BE2C (cell line): ENCODE measurements at regions not wholly inside any gene's neighbourhood (a gene's known extent, or its start where the extent isn't known, plus 50 kb on each side); places are given as distances from the start of the nearest gene placed in this dataset.

ENCODE experiments used
- DNase-seq: peaks from one replicate; pipeline ENCODE4 v3.0.0-alpha.2; 2020
- H3K27me3 ChIP-seq: fragments of 250-450 bp; sonication (Bioruptor Pico); 2 replicates; pipeline ENCODE4 v1.5.1; 2020; ENCODE audit warnings: mild to moderate bottlenecking
- H3K36me3 ChIP-seq: fragments of 250-450 bp; sonication (Bioruptor Pico); 2 replicates; pipeline ENCODE4 v1.5.1; 2020; ENCODE audit warnings: mild to moderate bottlenecking
- H3K4me1 ChIP-seq: fragments of 250-450 bp; sonication (Bioruptor Pico); 2 replicates; pipeline ENCODE4 v1.5.1; 2020
- H3K4me3 ChIP-seq: 2 replicates; pipeline ENCODE4 v1.5.1; 2011; ENCODE audit warnings: low read depth, low read length
- H3K9me3 ChIP-seq: fragments of 250-450 bp; sonication (Bioruptor Pico); 2 replicates; pipeline ENCODE4 v1.5.1; 2020
- TF ChIP-seq, protein P1 (sequence below): IDR thresholded peaks from 2 replicates; pipeline ENCODE4 v1.5.1; 2012; ENCODE audit warnings: mild to moderate bottlenecking, low read depth, low read length

DNA sequence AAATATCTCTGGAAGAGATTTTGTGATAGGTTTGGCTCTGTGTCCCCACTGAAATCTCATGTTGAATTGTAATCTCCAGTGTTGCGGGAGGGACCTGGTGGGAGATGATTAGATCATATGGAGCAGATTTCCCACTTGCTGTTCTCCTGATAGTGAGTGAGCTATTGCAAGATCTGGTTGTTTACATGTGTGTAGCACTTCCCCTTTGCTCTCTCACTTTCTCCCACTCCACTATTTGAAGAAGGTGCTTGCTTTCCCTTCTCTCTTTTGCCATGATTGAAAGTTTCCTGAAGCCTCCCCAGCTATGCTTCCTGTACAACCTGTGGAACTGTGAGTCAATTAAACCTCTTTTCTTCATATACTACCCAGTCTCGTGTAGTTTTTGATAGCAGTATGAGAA is 97.0 kb upstream of the FN1 start:
- Histone ChIP-seq H3K9me3 (no peaks in the 10 kb centered on the region), H3K36me3 (no peaks in the 10 kb centered on the region), H3K4me1 (no peaks in the 10 kb centered on the region; the same call in 1 of the 2 replicates), H3K27me3 (no peaks in the 10 kb centered on the region), H3K4me3 (no peak overlapping the region)
- TF ChIP-seq, protein P1, sequence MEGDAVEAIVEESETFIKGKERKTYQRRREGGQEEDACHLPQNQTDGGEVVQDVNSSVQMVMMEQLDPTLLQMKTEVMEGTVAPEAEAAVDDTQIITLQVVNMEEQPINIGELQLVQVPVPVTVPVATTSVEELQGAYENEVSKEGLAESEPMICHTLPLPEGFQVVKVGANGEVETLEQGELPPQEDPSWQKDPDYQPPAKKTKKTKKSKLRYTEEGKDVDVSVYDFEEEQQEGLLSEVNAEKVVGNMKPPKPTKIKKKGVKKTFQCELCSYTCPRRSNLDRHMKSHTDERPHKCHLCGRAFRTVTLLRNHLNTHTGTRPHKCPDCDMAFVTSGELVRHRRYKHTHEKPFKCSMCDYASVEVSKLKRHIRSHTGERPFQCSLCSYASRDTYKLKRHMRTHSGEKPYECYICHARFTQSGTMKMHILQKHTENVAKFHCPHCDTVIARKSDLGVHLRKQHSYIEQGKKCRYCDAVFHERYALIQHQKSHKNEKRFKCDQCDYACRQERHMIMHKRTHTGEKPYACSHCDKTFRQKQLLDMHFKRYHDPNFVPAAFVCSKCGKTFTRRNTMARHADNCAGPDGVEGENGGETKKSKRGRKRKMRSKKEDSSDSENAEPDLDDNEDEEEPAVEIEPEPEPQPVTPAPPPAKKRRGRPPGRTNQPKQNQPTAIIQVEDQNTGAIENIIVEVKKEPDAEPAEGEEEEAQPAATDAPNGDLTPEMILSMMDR = no peak
- no peak for DNase-seq

- Histone ChIP-seq H3K4me3 (no peak overlapping the region), H3K36me3 (no peaks in the 10 kb centered on the region), H3K27me3 (no peaks in the 10 kb centered on the region), H3K4me1 (no peaks in the 10 kb centered on the region; the same call in 1 of the 2 replicates), H3K9me3 (no peaks in the 10 kb centered on the region)
- DNase-seq = no peak
- TF ChIP-seq, protein P1 = no peak
Measured at GRCh38 chr2:215531284-215531683, 95.4 kb upstream of the FN1 start.

GRCh38 chr2:215530191-215530968 is 94.5 kb upstream of the FN1 start:
- no peaks in the 10 kb centered on the region for H3K27me3 ChIP-seq
- no peaks in the 10 kb centered on the region for H3K9me3 ChIP-seq
- TF ChIP-seq, protein P1 = no peak
- no peak for DNase-seq
- H3K4me1 ChIP-seq = no peaks in the 10 kb centered on the region
- H3K4me3 ChIP-seq = no peak overlapping the region
- H3K36me3 ChIP-seq = no peaks in the 10 kb centered on the region

GRCh38 chr2:215529271-215529670 is 93.4 kb upstream of the FN1 start:
- TF ChIP-seq, protein P1 = no peak
- no peaks in the 10 kb centered on the region for H3K4me1 ChIP-seq
- no peaks in the 10 kb centered on the region for H3K9me3 ChIP-seq
- no peaks in the 10 kb centered on the region for H3K36me3 ChIP-seq
- no peak for DNase-seq
- no peaks in the 10 kb centered on the region for H3K27me3 ChIP-seq
- no peak overlapping the region for H3K4me3 ChIP-seq

DNA sequence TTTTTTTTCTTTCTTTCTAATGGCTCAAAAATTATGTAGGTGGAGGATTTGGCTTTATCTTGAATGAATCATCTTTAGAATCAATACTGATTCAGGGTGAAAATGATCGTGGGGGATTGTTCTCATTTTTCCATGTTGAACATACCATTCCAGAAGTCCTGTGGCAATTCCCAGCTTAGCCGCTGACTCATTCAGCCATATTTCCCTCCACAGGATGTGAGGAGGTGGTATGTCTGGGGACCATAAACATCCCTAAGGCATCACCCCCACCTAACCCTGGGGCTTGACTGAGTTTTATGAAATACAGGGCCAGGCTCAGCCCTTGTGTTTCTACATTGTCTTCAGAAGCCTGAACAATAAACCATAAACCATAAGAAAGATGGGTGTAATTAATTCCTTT is 92.7 kb upstream of the FN1 start:
- no peaks in the 10 kb centered on the region for H3K27me3 ChIP-seq
- no peak for DNase-seq
- no peaks in the 10 kb centered on the region for H3K4me1 ChIP-seq

GRCh38 chr2:215527736-215528135 is 91.9 kb upstream of the FN1 start:
- H3K4me1 ChIP-seq = no peaks in the 10 kb centered on the region
- TF ChIP-seq, protein P1 = no peak
- no peaks in the 10 kb centered on the region for H3K36me3 ChIP-seq
- no peak overlapping the region for H3K4me3 ChIP-seq
- no peaks in the 10 kb centered on the region for H3K27me3 ChIP-seq
- no peaks in the 10 kb centered on the region for H3K9me3 ChIP-seq
- no peak for DNase-seq

More for the DNA sequence above, 92.7 kb upstream of the FN1 start:
- Histone ChIP-seq H3K36me3 (no peaks in the 10 kb centered on the region), H3K4me3 (no peak overlapping the region), H3K9me3 (no peaks in the 10 kb centered on the region)
- TF ChIP-seq, protein P1 = no peak
